Fibroblast of lung (primary cell): ENCODE measurements at regions not wholly inside any gene's neighbourhood (a gene's known extent, or its start where the extent isn't known, plus 50 kb on each side); places are given as distances from the start of the nearest gene placed in this dataset.

Experiments
- EZH2 ChIP-seq: IDR thresholded peaks from 2 replicates; pipeline ENCODE4 v1.5.1; 2012; ENCODE audit warnings: low read length, control low read depth, mild to moderate bottlenecking; ENCODE audit errors: missing control alignments
- TF ChIP-seq, protein P1 (sequence below), 2 donors: IDR thresholded peaks in 1 of 2; conservative IDR thresholded peaks in 1 of 2; 1 replicate in 1 of 2; 2 replicates in 1 of 2; pipeline ENCODE4 v1.5.1; 2011 to 2012; ENCODE audit warnings: low read length in 2 of 2, control low read depth in 1 of 2, inconsistent platforms in 1 of 2, low read depth in 1 of 2, mild to moderate bottlenecking in 1 of 2

DNA sequence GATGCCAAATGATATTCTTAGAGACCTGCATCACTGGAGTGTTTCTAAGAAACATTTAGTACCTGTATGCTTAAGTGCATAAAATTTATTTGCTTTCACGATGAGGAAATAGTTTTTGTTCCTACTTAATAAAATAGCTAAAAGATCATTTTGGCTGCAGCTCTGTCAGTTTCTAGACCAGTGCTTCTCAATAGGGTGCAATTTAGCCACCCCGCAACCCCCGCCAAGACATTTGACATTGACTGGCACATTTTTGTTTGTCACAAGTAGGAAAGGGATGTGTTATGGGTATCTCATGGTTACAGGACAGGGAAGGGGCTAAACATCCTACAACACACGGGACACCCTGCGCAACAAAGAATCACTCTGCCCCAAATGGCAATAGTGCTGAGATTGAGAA is 335.7 kb upstream of the HSF2 start:
- TF ChIP-seq, protein P1, sequence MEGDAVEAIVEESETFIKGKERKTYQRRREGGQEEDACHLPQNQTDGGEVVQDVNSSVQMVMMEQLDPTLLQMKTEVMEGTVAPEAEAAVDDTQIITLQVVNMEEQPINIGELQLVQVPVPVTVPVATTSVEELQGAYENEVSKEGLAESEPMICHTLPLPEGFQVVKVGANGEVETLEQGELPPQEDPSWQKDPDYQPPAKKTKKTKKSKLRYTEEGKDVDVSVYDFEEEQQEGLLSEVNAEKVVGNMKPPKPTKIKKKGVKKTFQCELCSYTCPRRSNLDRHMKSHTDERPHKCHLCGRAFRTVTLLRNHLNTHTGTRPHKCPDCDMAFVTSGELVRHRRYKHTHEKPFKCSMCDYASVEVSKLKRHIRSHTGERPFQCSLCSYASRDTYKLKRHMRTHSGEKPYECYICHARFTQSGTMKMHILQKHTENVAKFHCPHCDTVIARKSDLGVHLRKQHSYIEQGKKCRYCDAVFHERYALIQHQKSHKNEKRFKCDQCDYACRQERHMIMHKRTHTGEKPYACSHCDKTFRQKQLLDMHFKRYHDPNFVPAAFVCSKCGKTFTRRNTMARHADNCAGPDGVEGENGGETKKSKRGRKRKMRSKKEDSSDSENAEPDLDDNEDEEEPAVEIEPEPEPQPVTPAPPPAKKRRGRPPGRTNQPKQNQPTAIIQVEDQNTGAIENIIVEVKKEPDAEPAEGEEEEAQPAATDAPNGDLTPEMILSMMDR (conservative IDR thresholded peaks at IDR 0.05 in 1 of 2, IDR thresholded peaks at IDR 0.05 in 1 of 2; ENCODE audit: low read depth in 1 of 2, low read length in 2 of 2), result no peak
- TF ChIP-seq EZH2, result no peak
